HL-60 (cell line): ENCODE measurements at regions not wholly inside any gene's neighbourhood (a gene's known extent, or its start where the extent isn't known, plus 50 kb on each side); places are given as distances from the start of the nearest gene placed in this dataset.

Experiments
- DNase-seq, 2 experiments: peaks; one replicate each; pipeline ENCODE4 v3.0.0-alpha.2; 2010 to 2020; ENCODE audit warnings: low read depth in 1 of 2, low spot score in 1 of 2
- H3K27ac ChIP-seq: fragments of 250-450 bp; sonication (Bioruptor Pico); replicated peaks from 2 replicates; pipeline ENCODE4 v1.5.1; 2020; ENCODE audit warnings: mild to moderate bottlenecking, moderate library complexity
- H3K27me3 ChIP-seq: fragments of 250-450 bp; sonication (Bioruptor Pico); 2 replicates; pipeline ENCODE4 v1.5.1; 2021; ENCODE audit warnings: mild to moderate bottlenecking, moderate library complexity; ENCODE audit not compliant: insufficient read depth, poor library complexity, severe bottlenecking
- H3K4me3 ChIP-seq: replicated peaks from 2 replicates; pipeline ENCODE4 v1.5.1; 2011; ENCODE audit warnings: mild to moderate bottlenecking, control low read depth, low read length; ENCODE audit not compliant: insufficient read depth
- CTCF ChIP-seq: IDR thresholded peaks from one replicate; pipeline ENCODE4 v1.5.1; 2011; ENCODE audit warnings: low read length, control low read depth, inconsistent platforms; ENCODE audit not compliant: insufficient read depth
- GABPA ChIP-seq: IDR thresholded peaks from 2 replicates; pipeline ENCODE4 v1.6.1; 2012; ENCODE audit warnings: low read depth
- POLR2AphosphoS5 ChIP-seq: IDR thresholded peaks from 2 replicates; pipeline ENCODE4 v1.6.1; 2012; ENCODE audit warnings: low read depth
- REST ChIP-seq: IDR thresholded peaks from 2 replicates; pipeline ENCODE4 v1.6.1; 2012; ENCODE audit warnings: low read depth; ENCODE audit not compliant: insufficient replicate concordance
- SPI1 ChIP-seq: IDR thresholded peaks from 2 replicates; pipeline ENCODE4 v1.6.1; 2012; ENCODE audit warnings: low read depth, mild to moderate bottlenecking, borderline replicate concordance

- no peak overlapping the region for H3K4me3 ChIP-seq
- TF ChIP-seq SPI1 (no peak), POLR2AphosphoS5 (no peak), GABPA (no peak), CTCF (no peak), REST (peak; percentile 36)
- DNase-seq = no peak
- H3K27me3 ChIP-seq = peaks cover 5% of the 10 kb centered on the region
- no peak overlapping the region for H3K27ac ChIP-seq
Observed at GRCh38 chrX:15926622-15927021, 72.0 kb upstream of the AP1S2 start.

GRCh38 chrX:15918003-15918402, 63.4 kb upstream of the AP1S2 start:
- Histone ChIP-seq H3K27me3 (no peaks in the 10 kb centered on the region), H3K4me3 (no peak overlapping the region), H3K27ac (no peak overlapping the region)
- no peak for DNase-seq
- TF ChIP-seq CTCF = no peak
- no peak for TF ChIP-seq GABPA
- TF ChIP-seq SPI1 = no peak
- no peak for TF ChIP-seq REST
- no peak for TF ChIP-seq POLR2AphosphoS5

- DNase-seq = no peak
- H3K4me3 ChIP-seq = no peak overlapping the region
- TF ChIP-seq POLR2AphosphoS5 (no peak), GABPA (no peak), REST (no peak), SPI1 (no peak), CTCF (no peak)
- H3K27ac ChIP-seq = no peak overlapping the region
- H3K27me3 ChIP-seq = no peaks in the 10 kb centered on the region
Observed at GRCh38 chrX:15916704-15917084, 62.1 kb upstream of the AP1S2 start.
